Fibroblast of lung (primary cell): ENCODE measurements at regions not wholly inside any gene's neighbourhood (a gene's known extent, or its start where the extent isn't known, plus 50 kb on each side); places are given as distances from the start of the nearest gene placed in this dataset.

Experiments used
- EZH2 ChIP-seq: IDR thresholded peaks from 2 replicates; pipeline ENCODE4 v1.5.1; 2012; ENCODE audit warnings: low read length, control low read depth, mild to moderate bottlenecking; ENCODE audit errors: missing control alignments
- TF ChIP-seq, protein P1 (sequence below), 2 donors: IDR thresholded peaks in 1 of 2; conservative IDR thresholded peaks in 1 of 2; 1 replicate in 1 of 2; 2 replicates in 1 of 2; pipeline ENCODE4 v1.5.1; 2011 to 2012; ENCODE audit warnings: low read length in 2 of 2, control low read depth in 1 of 2, inconsistent platforms in 1 of 2, low read depth in 1 of 2, mild to moderate bottlenecking in 1 of 2

DNA sequence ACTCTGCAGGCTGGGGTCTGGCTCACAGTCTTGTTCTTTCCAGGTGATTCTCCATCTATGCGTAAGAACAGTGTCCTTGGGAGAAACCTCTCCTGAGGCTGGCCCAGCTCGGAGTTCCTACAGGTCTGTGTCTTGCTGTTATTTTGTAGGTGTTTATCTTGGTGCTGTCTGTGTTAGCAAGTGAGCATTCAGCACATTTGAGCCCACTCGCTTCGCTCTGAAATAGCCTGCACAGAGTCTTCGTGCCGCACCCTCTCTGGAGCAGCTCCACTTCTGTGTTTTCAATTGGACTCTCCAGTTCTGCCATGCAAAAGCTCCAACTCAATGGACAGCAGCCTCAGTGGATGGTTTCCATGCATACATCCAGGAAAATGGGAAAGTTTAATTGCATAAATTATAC, 378.2 kb upstream of the ST6GAL2 start:
- TF ChIP-seq, protein P1, sequence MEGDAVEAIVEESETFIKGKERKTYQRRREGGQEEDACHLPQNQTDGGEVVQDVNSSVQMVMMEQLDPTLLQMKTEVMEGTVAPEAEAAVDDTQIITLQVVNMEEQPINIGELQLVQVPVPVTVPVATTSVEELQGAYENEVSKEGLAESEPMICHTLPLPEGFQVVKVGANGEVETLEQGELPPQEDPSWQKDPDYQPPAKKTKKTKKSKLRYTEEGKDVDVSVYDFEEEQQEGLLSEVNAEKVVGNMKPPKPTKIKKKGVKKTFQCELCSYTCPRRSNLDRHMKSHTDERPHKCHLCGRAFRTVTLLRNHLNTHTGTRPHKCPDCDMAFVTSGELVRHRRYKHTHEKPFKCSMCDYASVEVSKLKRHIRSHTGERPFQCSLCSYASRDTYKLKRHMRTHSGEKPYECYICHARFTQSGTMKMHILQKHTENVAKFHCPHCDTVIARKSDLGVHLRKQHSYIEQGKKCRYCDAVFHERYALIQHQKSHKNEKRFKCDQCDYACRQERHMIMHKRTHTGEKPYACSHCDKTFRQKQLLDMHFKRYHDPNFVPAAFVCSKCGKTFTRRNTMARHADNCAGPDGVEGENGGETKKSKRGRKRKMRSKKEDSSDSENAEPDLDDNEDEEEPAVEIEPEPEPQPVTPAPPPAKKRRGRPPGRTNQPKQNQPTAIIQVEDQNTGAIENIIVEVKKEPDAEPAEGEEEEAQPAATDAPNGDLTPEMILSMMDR (conservative IDR thresholded peaks at IDR 0.05 in 1 of 2, IDR thresholded peaks at IDR 0.05 in 1 of 2; ENCODE audit: low read depth in 1 of 2, low read length in 2 of 2) = no peak
- TF ChIP-seq EZH2 = no peak
